Liver (tissue), 3 donors: ENCODE measurements at regions not wholly inside any gene's neighbourhood (a gene's known extent, or its start where the extent isn't known, plus 50 kb on each side); places are given as distances from the start of the nearest gene placed in this dataset.

Experiments used
- CTCF ChIP-seq: fragments of 150-350 bp; IDR thresholded peaks from 2 replicates; pipeline ENCODE4 v1.5.1; 2017; ENCODE audit warnings: improper control_type of control experiment, low read depth, low read length; ENCODE audit not compliant: missing input control
- JUND ChIP-seq, 2 donors: IDR thresholded peaks; 2 replicates each; pipeline ENCODE4 v1.6.1; 2016; ENCODE audit warnings: antibody characterized with exemption in 2 of 2
- REST ChIP-seq: IDR thresholded peaks from 2 replicates; pipeline ENCODE4 v1.6.1; 2016; ENCODE audit warnings: antibody characterized with exemption, mild to moderate bottlenecking
- TAF1 ChIP-seq: conservative IDR thresholded peaks from 2 replicates; pipeline ENCODE4 v1.6.1; 2016; ENCODE audit warnings: antibody characterized with exemption, mild to moderate bottlenecking
- donor health status: healthy.
- donor health status: healthy.

GRCh38 chr5:89996335-89996734 lies 413.2 kb downstream of the CETN3 start:
- TF ChIP-seq CTCF (no peak), TAF1 (no peak), REST (no peak), JUND (IDR thresholded peaks at IDR 0.05) (no peak)
